ENCODE measurements at regions not wholly inside any gene's neighbourhood (a gene's known extent, or its start where the extent isn't known, plus 50 kb on each side); places are given as distances from the start of the nearest gene placed in this dataset.
"Not testable (repeated sequence)": the region's sequence is repeated elsewhere in the genome, so short reads cannot be mapped to it uniquely, and the experiment has no call there.

DNA sequence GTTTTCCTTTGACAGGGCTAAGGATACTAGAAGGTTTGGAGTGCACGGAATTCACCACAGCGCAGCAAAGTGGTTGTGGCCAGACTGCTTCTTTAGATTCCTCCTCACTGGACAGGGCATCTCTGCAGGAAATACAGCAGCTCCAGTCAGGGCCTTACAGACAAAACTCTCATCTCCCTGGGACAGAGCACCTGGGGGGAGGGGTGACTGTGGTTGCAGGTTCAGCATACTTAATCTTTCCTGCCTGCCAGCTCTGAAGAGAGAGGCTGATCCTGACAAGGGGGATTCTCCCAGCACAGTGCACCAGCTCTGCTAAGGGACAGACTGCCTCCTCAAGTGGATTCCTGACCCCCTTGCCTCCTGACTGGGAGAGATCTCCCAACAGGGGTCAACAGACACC is 1257.9 kb downstream of the NXPH1 start:
- DNase-seq (ENCODE audit: low read depth, low spot score) = peak; percentile 1

DNA sequence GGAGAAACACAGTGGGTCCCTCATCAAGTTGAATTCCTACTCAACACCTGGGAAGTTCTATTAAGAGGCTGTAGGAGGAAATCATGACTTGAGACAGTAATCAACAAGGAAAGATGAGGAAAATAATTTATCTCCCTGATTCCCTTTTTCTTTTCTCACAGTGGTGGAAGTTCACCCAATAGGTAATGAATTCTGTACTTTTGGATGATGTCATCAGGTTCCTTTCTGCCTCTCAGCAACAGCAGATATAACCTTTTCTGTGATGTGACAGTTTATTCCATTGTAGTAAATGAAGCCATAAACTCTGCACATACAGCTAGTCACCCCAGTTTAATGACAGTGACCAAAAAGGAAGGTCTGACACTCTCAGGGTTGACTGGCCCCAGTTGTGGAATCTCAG is 1265.0 kb downstream of the NXPH1 start:
- no peak for DNase-seq (ENCODE audit: low read depth, low spot score)

GRCh38 chr7:9709216-9709615 is 1264.5 kb upstream of the PHF14 start:
- DNase-seq (ENCODE audit: low read depth, low spot score) = no peak

- DNase-seq (ENCODE audit: low read depth, low spot score) = no peak
Observed at GRCh38 chr7:9711259-9711918, 1262.3 kb upstream of the PHF14 start.

- DNase-seq (ENCODE audit: low read depth, low spot score) = no peak
Observed at GRCh38 chr7:9718071-9718661, 1255.5 kb upstream of the PHF14 start.

DNA sequence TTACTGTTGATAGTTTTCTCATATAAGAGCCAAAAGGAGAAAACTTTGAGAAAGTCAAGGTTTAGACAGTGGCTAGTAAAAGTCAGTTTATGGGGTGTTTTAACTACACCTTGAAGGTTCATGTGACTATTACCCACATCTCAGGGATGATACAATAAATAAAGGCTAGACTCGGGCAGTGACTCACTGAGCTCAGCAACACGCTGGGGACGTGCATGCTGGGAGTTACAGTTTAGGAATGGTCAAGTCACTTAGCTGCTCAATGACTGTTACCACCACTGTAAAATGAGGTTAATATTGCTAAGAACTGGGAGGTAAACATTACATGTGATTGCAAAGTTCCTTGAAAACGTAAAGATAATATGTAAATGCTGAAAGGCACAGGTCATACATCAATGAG is 1254.4 kb upstream of the PHF14 start:
- DNase-seq (ENCODE audit: low read depth, low spot score) = no peak

- no peak for DNase-seq (ENCODE audit: low read depth, low spot score)
Observed at GRCh38 chr7:9719721-9720120, 1254.0 kb upstream of the PHF14 start.

- DNase-seq (ENCODE audit: low read depth, low spot score) = not testable (repeated sequence)
Observed at GRCh38 chr7:9725940-9726663, 1247.6 kb upstream of the PHF14 start.

DNA sequence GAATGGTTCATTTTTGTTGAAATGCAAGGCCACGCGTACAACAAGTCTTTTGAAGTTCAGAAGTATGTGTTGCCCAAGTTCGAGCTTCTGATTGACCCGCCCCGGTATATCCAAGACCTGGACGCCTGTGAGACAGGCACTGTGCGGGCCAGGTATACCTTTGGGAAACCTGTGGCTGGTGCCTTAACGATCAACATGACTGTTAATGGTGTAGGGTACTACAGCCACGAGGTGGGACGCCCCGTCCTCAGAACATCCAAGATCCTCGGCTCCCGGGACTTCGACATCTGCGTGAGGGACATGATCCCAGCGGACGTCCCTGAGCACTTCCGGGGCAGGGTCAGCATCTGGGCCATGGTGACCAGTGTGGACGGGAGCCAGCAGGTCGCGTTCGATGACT is 1246.9 kb upstream of the PHF14 start:
- DNase-seq (ENCODE audit: low read depth, low spot score) = not testable (repeated sequence)

DNA sequence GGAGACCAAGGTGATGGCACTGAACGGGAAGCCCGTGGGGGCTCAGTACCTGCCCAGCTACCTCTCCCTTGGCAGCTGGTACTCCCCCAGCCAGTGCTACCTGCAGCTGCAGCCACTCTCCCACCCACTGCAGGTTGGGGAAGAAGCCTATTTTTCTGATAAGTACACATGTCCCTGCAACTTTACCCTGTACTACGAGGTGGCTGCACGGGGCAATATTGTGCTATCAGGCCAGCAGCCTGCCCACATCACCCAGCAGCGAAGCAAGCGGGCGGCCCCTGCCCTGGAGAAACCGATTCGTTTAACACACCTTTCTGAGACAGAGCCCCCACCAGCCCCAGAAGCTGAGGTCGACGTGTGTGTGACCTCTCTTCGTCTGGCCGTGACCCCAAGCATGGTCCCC is 1246.2 kb upstream of the PHF14 start:
- DNase-seq (ENCODE audit: low read depth, low spot score) = not testable (repeated sequence)

DNA sequence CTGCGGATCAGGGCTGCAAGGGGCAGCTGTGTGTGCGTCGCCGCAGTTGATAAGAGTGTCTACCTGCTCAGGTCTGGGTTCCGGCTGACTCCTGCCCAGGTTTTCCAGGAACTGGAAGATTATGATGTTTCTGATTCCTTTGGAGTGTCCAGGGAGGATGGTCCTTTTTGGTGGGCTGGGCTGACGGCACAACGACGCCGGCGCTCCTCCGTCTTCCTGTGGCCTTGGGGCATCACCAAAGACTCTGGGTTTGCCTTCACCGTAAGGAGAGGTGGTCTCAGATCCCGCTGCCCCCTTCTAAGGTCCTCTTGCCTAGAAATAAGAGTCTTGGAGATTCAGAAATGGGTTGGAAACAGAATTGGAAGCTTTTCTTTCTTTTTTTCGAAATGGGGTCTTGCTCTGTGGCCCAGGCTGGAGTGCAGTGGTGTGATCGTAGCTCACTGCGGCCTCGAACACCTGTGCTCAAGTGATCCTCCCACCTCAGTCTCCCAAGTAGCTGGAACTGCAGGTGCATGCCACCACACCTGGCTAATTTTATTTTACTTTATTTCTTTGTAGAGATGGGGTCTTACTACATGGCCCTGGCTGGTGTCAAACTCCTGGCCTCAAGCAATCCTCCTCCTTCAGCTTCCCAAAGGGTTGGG is 1245.5 kb upstream of the PHF14 start:
- DNase-seq (ENCODE audit: low read depth, low spot score) = not testable (repeated sequence)

- DNase-seq (ENCODE audit: low read depth, low spot score) = no peak
Observed at GRCh38 chr7:9752033-9752432, 1221.6 kb upstream of the PHF14 start.

GRCh38 chr7:9761224-9761623 is 1212.4 kb upstream of the PHF14 start:
- DNase-seq (ENCODE audit: low read depth, low spot score) = no peak

GRCh38 chr7:9776900-9777299 is 1196.8 kb upstream of the PHF14 start:
- DNase-seq (ENCODE audit: low read depth, low spot score) = no peak

- no peak for DNase-seq (ENCODE audit: low read depth, low spot score)
Observed at GRCh38 chr7:9778367-9778766, 1195.3 kb upstream of the PHF14 start.

DNA sequence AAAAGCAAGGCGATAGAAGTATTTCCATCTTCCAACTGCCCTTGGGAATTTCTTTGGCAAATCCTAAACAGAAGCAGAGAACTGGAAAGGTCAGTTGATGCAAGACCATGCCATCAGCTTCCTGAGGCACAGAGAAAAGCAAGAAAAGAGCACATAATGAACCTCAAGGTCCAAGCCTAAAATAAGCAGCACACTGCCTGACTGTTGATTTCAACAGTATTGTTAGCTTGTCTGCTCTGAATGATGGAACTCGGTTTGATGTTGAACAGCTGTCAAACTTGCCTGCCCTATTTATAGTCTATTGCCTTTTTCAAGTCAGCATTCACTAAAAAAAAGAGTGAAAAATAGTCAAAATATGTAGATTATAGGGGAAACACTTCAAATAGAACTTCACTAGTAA is 1192.0 kb upstream of the PHF14 start:
- no peak for DNase-seq (ENCODE audit: low read depth, low spot score)

GRCh38 chr7:9782275-9782674 is 1191.4 kb upstream of the PHF14 start:
- DNase-seq (ENCODE audit: low read depth, low spot score) = no peak

DNA sequence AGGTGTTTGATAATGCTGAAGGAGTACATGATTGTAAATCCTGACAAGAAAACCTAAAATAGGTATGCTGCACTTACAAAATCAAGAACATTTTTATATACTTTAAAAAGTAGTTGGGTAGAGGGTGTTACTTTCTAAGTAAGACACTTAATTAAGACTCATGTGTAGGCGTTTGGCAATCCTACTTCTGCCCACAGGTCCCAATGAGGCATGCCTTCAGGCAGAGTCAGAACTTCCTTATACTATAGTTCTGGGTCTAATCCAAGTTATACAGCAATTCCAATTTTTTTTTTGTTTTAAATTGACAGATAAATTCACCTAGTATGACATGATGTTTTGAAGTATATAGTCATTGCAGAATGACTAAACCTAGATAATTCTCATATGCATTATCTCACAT is 1188.5 kb upstream of the PHF14 start:
- no peak for DNase-seq (ENCODE audit: low read depth, low spot score)

GRCh38 chr7:9796241-9796640 is 1177.4 kb upstream of the PHF14 start:
- no peak for DNase-seq (ENCODE audit: low read depth, low spot score)

DNA sequence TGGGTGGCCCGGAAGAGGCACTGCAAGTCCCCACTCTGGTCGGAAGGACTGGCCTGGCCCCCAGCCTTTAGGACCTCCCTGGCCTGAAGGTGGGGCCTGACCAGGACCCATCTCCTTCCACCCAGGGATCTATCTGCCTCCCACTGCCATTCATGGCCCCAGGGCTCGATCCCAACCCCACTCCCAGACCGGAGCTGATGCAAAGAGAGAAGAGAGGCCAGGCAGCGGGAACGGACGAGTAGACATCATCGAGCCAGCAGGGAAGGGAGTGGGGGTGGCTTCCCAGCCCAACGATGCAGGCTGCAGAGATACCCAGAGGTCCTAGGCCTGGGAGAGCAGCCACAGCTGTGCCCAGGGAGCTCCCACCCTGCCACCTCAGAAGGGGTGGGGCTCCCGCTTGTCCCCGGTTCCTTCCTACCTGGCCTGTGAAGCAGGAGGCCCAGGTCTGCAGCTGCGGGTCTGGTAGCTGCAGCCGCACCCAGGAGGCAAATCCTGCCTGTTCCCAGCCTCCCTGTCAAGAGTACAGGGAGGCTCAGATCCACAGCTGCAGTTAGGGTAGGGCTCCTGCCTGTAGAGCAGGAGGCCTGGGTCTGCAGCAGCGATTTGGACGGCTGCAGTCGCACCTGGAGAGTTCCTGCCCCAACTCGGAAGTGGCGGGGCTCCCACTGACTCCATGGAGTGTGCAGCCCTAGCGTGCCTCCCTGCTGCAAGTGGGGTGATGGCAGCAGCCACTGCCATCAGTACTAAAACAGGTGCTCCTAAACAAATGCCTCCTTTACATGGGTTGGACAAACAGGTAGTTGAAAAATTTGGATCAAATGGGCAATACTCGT is 1151.0 kb upstream of the PHF14 start:
- DNase-seq (ENCODE audit: low read depth, low spot score) = no peak

DNA sequence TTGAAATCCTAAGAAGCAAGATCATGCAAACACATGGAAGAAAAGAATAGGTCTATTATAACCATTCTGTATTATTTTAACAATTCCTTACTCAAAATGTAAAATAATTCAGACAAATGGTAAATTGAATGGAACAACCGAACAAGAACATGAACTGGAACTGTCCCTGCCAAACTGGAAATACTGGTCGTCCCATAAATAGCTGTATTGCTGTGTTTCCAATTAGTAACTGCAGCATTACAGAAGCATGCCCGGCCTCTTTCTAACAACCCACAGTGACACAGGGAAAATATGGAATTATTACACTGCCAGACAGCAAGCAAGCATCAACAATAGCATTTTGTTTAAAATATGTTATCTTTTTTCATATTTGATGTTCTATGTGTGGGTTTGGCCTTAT is 1138.5 kb upstream of the PHF14 start:
- DNase-seq (ENCODE audit: low read depth, low spot score) = no peak

DNA sequence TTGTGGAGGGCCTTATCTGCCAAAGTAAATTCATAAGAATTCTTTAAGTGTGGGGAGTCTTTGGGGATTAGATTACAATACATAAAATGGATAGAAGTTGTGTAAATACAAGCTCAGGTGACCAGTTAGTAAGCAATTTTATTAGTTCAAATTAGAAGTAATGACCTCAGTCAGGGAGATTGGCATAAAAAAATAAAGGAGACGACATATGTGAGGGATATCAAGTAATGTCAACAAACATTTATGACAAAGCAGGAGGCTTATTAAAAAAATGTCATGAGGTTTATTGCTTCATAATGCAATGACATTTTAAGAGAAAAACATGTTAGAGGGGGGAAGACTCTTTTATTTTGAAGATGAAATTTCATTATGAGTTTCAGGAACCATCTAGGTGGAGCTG is 1137.0 kb upstream of the PHF14 start:
- DNase-seq (ENCODE audit: low read depth, low spot score) = no peak
